ENCODE measurements at regions not wholly inside any gene's neighbourhood (a gene's known extent, or its start where the extent isn't known, plus 50 kb on each side); places are given as distances from the start of the nearest gene placed in this dataset.

- no peak for DNase-seq
Measured at GRCh38 chr5:24804221-24804681, 159.5 kb upstream of the CDH10 start.

- no peak for DNase-seq
Measured at GRCh38 chr5:24791326-24791725, 146.5 kb upstream of the CDH10 start.

GRCh38 chr5:24789611-24790351 lies 145.0 kb upstream of the CDH10 start:
- no peak for DNase-seq

- no peak for DNase-seq
Measured at GRCh38 chr5:24788829-24789514, 144.2 kb upstream of the CDH10 start.

- no peak for DNase-seq
Measured at GRCh38 chr5:24786108-24786507, 141.3 kb upstream of the CDH10 start.

- no peak for DNase-seq
Measured at GRCh38 chr5:24783596-24783995, 138.8 kb upstream of the CDH10 start.

GRCh38 chr5:24777392-24777791 lies 132.6 kb upstream of the CDH10 start:
- DNase-seq, result no peak

GRCh38 chr5:24773261-24773660 lies 128.5 kb upstream of the CDH10 start:
- no peak for DNase-seq

GRCh38 chr5:24767086-24767485 lies 122.3 kb upstream of the CDH10 start:
- no peak for DNase-seq

GRCh38 chr5:24765219-24765618 lies 120.4 kb upstream of the CDH10 start:
- DNase-seq, result no peak

GRCh38 chr5:24750355-24750754 lies 105.6 kb upstream of the CDH10 start:
- no peak for DNase-seq

- DNase-seq, result no peak
Measured at GRCh38 chr5:24749701-24750100, 104.9 kb upstream of the CDH10 start.

GRCh38 chr5:24747327-24747726 lies 102.5 kb upstream of the CDH10 start:
- no peak for DNase-seq

- no peak for DNase-seq
Measured at GRCh38 chr5:24742334-24742733, 97.6 kb upstream of the CDH10 start.

GRCh38 chr5:24737163-24737562 lies 92.4 kb upstream of the CDH10 start:
- DNase-seq, result no peak

- DNase-seq, result no peak
Measured at GRCh38 chr5:24735284-24735683, 90.5 kb upstream of the CDH10 start.

- no peak for DNase-seq
Measured at GRCh38 chr5:24732184-24732583, 87.4 kb upstream of the CDH10 start.

- no peak for DNase-seq
Measured at GRCh38 chr5:24720743-24721142, 76.0 kb upstream of the CDH10 start.

GRCh38 chr5:24714746-24715145 lies 70.0 kb upstream of the CDH10 start:
- DNase-seq, result no peak

- DNase-seq, result no peak
Measured at GRCh38 chr5:24712947-24713346, 68.2 kb upstream of the CDH10 start.

GRCh38 chr5:24712047-24712446 lies 67.3 kb upstream of the CDH10 start:
- no peak for DNase-seq

- DNase-seq, result no peak
Measured at GRCh38 chr5:24703934-24704333, 59.2 kb upstream of the CDH10 start.

Measured in suppressor macrophage treated with lipopolysaccharide for 4 hours (primary cell).